ENCODE measurements at regions not wholly inside any gene's neighbourhood (a gene's known extent, or its start where the extent isn't known, plus 50 kb on each side); places are given as distances from the start of the nearest gene placed in this dataset.

GRCh38 chr2:19226871-19227270 is 131.6 kb downstream of the OSR1 start:
- TF ChIP-seq CTCF (IDR thresholded peaks at IDR 0.05; ENCODE audit: borderline replicate concordance, extremely low read depth, low read length, poor library complexity, severe bottlenecking) = no peak
- no peak for TF ChIP-seq EZH2 (IDR thresholded peaks at IDR 0.05; ENCODE audit: borderline replicate concordance, low read depth, low read length, severe bottlenecking)
